ENCODE measurements at regions not wholly inside any gene's neighbourhood (a gene's known extent, or its start where the extent isn't known, plus 50 kb on each side); places are given as distances from the start of the nearest gene placed in this dataset.

DNA sequence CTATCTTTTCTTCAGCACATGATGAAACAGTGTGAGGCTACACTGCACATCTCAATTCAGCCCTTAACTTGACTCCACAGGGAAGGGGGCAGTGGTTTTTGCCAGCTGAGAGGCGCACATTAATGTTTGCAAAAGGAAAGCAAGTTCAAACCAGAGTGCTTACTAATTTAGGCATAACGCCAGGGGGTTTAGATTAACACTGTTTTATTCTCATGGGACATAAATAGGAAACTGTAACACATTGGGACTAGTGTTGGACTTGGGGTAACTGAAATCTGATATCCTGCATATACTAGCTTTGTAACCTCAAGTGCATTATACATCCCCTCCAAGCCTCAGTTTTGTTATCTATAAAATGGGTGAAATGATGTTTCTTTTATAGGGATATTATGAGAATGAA, 821.2 kb upstream of the ID2 start:
- ATAC-seq, result no peak
- Histone ChIP-seq H3K27ac (no peak overlapping the region), H3K36me3 (no peaks in the 10 kb centered on the region), H3K4me1 (no peaks in the 10 kb centered on the region), H3K27me3 (no peaks in the 10 kb centered on the region), H3K9me3 (no peaks in the 10 kb centered on the region), H3K4me3 (no peak overlapping the region)
- TF ChIP-seq, protein P1, sequence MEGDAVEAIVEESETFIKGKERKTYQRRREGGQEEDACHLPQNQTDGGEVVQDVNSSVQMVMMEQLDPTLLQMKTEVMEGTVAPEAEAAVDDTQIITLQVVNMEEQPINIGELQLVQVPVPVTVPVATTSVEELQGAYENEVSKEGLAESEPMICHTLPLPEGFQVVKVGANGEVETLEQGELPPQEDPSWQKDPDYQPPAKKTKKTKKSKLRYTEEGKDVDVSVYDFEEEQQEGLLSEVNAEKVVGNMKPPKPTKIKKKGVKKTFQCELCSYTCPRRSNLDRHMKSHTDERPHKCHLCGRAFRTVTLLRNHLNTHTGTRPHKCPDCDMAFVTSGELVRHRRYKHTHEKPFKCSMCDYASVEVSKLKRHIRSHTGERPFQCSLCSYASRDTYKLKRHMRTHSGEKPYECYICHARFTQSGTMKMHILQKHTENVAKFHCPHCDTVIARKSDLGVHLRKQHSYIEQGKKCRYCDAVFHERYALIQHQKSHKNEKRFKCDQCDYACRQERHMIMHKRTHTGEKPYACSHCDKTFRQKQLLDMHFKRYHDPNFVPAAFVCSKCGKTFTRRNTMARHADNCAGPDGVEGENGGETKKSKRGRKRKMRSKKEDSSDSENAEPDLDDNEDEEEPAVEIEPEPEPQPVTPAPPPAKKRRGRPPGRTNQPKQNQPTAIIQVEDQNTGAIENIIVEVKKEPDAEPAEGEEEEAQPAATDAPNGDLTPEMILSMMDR (IDR thresholded peaks at IDR 0.05), result no peak
- intact Hi-C loops (cut with DNase I), result no loop called here
- DNase-seq, result no peak
- no peak for FAIRE-seq
- WGBS, 2 donors, result 34 to 40% methylated on average over 2 of the region's 2 CpGs

DNA sequence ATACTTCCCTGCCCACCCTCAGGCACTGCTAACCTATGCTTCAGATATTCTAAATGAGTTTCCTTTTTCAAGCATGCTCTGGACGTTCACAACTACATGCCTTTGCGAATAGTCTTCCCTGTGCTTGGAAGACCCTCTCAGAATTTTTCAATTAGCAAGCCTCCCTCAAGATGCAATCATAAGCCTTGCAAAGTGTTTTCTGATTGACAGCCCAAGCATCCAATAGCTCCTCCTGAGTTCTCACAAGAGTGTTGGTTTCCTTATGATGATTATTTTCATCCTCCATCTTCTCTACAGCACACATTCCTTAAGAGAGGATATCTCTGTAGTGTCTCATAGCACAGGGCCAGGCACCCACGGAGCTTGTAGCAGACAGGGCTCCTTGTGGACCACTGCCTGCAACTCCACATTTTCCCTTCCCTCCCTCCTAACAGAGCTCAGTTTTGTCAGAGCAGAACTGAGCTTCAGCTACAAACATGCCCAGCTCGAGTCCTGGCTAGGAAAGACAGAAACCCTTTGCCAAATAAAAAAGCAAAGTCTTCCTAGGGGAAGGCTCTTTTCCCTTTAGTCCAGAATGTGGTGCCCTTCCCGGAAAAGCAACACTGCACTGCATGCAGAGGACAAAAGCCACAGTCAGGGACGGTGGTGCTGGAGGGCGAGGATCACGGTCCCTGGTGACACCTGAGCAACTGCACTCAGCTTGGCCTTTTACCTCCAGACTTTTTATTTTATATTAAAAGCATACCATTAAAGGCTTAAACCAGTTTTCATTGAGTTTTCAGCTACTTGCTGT, 819.8 kb upstream of the ID2 start:
- H3K27ac ChIP-seq, result no peak overlapping the region
- H3K36me3 ChIP-seq, result no peaks in the 10 kb centered on the region
- no peak overlapping the region for H3K4me3 ChIP-seq
- no peak for DNase-seq
- H3K4me1 ChIP-seq, result no peaks in the 10 kb centered on the region
- WGBS, 2 donors, result 87 to 88% methylated on average over 8 of the region's 8 CpGs
- ATAC-seq, result no peak
- no peaks in the 10 kb centered on the region for H3K9me3 ChIP-seq
- intact Hi-C loops (cut with DNase I), result no loop called here
- no peak for FAIRE-seq
- TF ChIP-seq, protein P1 (IDR thresholded peaks at IDR 0.05), result no peak
- no peaks in the 10 kb centered on the region for H3K27me3 ChIP-seq

DNA sequence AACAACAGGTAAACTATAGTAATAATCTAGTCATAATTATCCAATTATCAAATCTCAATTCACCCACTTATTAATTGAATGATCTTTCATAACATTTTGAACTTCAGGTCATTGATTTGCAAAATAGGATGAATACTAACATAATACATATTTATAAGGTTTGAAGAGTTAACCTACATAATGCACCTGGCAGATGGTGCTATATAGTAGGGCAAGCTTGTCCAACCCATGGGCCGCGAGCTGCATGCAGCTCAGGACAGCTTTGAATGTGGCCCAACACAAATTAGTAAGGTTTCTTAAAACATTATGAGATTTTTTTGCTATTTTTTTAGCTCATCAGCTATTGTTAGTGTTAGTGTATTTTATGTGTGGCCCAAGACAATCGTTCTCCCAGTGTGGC, 815.8 kb upstream of the ID2 start:
- WGBS, 2 donors, result 91 to 92% methylated on average over 3 of the region's 3 CpGs
- intact Hi-C loops (cut with DNase I), result no loop called here
- no peaks in the 10 kb centered on the region for H3K4me1 ChIP-seq
- TF ChIP-seq, protein P1 (IDR thresholded peaks at IDR 0.05), result no peak
- H3K27ac ChIP-seq, result no peak overlapping the region
- no peak overlapping the region for H3K4me3 ChIP-seq
- no peaks in the 10 kb centered on the region for H3K27me3 ChIP-seq
- FAIRE-seq (no peak), ATAC-seq (no peak), DNase-seq (no peak)
- no peaks in the 10 kb centered on the region for H3K9me3 ChIP-seq
- H3K36me3 ChIP-seq, result no peaks in the 10 kb centered on the region

DNA sequence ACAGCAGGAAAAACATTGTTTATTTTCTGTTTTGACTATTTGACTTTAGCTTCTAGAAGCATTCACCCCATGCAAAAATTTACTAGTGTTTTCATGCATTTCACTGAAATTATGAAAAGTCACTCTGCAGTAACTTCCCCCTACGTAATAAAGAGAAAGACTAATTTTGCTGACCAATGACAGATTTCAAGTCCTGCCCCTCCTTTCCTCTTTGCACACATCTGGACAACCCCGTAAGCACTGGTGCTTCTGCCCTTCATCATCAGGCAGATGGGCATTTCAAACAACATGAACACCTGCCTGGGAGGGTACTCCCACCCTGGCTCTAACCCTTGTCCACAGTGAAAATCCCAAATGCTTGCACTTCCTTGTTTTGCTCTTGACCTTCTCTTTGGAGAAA, 815.0 kb upstream of the ID2 start:
- Histone ChIP-seq H3K27me3 (no peaks in the 10 kb centered on the region), H3K4me3 (no peak overlapping the region), H3K27ac (no peak overlapping the region), H3K4me1 (no peaks in the 10 kb centered on the region), H3K9me3 (no peaks in the 10 kb centered on the region), H3K36me3 (no peaks in the 10 kb centered on the region)
- DNase-seq (no peak), FAIRE-seq (no peak), ATAC-seq (no peak)
- 79 to 91% methylated on average over 2 of the region's 2 CpGs for WGBS, 2 donors
- TF ChIP-seq, protein P1 (IDR thresholded peaks at IDR 0.05), result no peak
- intact Hi-C loops (cut with DNase I), result no loop called here

DNA sequence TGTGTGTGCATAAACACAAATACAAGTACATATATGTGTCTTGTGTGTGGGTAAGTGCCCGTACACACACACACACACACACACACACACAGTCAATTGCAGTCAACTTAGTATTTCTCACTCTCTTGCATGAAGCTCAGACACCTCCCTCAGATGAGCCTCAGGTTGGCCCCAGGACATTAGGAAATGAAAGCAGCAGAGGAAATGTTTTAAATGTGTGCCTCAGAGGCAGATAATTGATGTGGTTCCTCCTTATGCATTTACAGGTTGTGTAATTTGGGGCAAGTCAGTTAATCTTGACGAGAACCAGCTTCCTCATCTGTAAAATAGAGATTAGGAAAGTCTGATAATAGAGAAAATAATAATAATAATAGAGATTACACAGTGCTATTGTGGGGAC, 814.0 kb upstream of the ID2 start:
- Histone ChIP-seq H3K4me1 (no peaks in the 10 kb centered on the region), H3K27ac (no peak overlapping the region), H3K36me3 (no peaks in the 10 kb centered on the region), H3K27me3 (no peaks in the 10 kb centered on the region), H3K4me3 (no peak overlapping the region), H3K9me3 (no peaks in the 10 kb centered on the region)
- no peak for DNase-seq
- intact Hi-C loops (cut with DNase I), result no loop called here
- no peak for ATAC-seq
- WGBS, 2 donors, result 73 to 78% methylated on average over 2 of the region's 2 CpGs
- FAIRE-seq, result no peak
- TF ChIP-seq, protein P1 (IDR thresholded peaks at IDR 0.05), result no peak
